ENCODE measurements at regions not wholly inside any gene's neighbourhood (a gene's known extent, or its start where the extent isn't known, plus 50 kb on each side); places are given as distances from the start of the nearest gene placed in this dataset.

DNA sequence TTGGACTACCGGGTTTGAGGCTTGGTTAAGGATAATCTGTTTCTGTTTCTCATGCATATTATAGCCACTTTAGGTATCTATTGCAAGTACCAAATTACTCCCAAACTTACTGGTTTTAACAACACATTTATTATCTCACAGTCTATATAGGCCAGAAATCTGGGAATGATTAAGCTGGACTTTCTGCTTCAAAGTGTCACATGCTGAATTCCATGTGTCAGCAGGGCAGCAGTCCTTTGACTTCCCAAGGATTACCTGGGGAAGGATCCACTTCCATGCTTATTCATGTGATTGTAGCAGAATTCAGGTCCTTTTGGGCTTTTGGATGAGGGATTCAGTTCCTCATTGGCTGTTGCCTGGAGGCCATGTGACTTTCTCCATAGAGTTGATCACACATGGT lies 349.0 kb upstream of the TRAM1L1 start:
- no peak overlapping the region for H2BK20ac ChIP-seq (ENCODE audit: low read depth, low read length, poor library complexity, severe bottlenecking)
- H3K36me3 Mint-ChIP-seq (ENCODE audit: insufficient read depth in 1 of 3, low read depth in 3 of 3) = no peaks in the 10 kb centered on the region
- no CpG with 5 or more reads among the region's 1 CpG for WGBS (ENCODE audit: extremely low coverage, insufficient read length, low lambda C conversion rate)

More for the DNA sequence above, 349.0 kb upstream of the TRAM1L1 start:
- H3K4me1 Mint-ChIP-seq = no peaks in the 10 kb centered on the region
- no peak overlapping the region for H4K91ac ChIP-seq (ENCODE audit: insufficient read length, low read depth, low read length)
- no peaks in the 10 kb centered on the region for H3K4me1 ChIP-seq (ENCODE audit: insufficient read depth, low read length)
- no peak overlapping the region for H3K56ac ChIP-seq (ENCODE audit: insufficient read length, low read depth, low read length)
- no peaks in the 10 kb centered on the region for H3K79me1 ChIP-seq (ENCODE audit: insufficient read depth, low read depth, low read length, poor library complexity, severe bottlenecking)
- no peak overlapping the region for H4K8ac ChIP-seq (replicated peaks; ENCODE audit: insufficient read length, low read depth, low read length)
- H3K23me2 ChIP-seq (ENCODE audit: insufficient read length, low read depth, low read length, poor library complexity, severe bottlenecking) = no peaks in the 10 kb centered on the region
- no peak overlapping the region for H2AK5ac ChIP-seq (ENCODE audit: insufficient read length, low read length)
- H2BK15ac ChIP-seq (ENCODE audit: low read depth, low read length) = no peak overlapping the region
- H2BK120ac ChIP-seq (ENCODE audit: low read depth, low read length, poor library complexity, severe bottlenecking) = no peak overlapping the region
- H3K4me2 ChIP-seq (ENCODE audit: insufficient read depth, insufficient read length, low read length) = no peak overlapping the region
- H3K79me2 ChIP-seq (ENCODE audit: insufficient read depth, low read length) = no peaks in the 10 kb centered on the region
- H3K9ac ChIP-seq (ENCODE audit: extremely low read depth, insufficient read length, low read length) = no peak overlapping the region
- H4K5ac ChIP-seq (ENCODE audit: insufficient read length, low read depth, low read length) = no peak overlapping the region
- no peak overlapping the region for H3T11ph ChIP-seq (ENCODE audit: low read length)
- H2AFZ ChIP-seq (ENCODE audit: low read length) = no peak overlapping the region
- no peak overlapping the region for H3K4me3 Mint-ChIP-seq
- H3K14ac ChIP-seq (ENCODE audit: insufficient read depth, low read length) = no peak overlapping the region
- H3K27ac ChIP-seq (ENCODE audit: insufficient read length, low read depth, low read length) = no peak overlapping the region
- H4K20me1 ChIP-seq (ENCODE audit: control insufficient read depth, insufficient read depth, insufficient read length) = no peaks in the 10 kb centered on the region
- H3K27me3 ChIP-seq (ENCODE audit: insufficient read depth, low read length) = no peaks in the 10 kb centered on the region
- H3K27ac Mint-ChIP-seq = no peak overlapping the region
- no peak overlapping the region for H3K4ac ChIP-seq (ENCODE audit: low read depth, low read length)
- no peak for DNase-seq
- no peak overlapping the region for H3K18ac ChIP-seq (ENCODE audit: insufficient read length, low read depth, low read length)
- no peaks in the 10 kb centered on the region for H3K27me3 Mint-ChIP-seq (ENCODE audit: low read depth)
- H2BK5ac ChIP-seq (ENCODE audit: insufficient read length, low read length) = no peak overlapping the region
- TF ChIP-seq, protein P1, sequence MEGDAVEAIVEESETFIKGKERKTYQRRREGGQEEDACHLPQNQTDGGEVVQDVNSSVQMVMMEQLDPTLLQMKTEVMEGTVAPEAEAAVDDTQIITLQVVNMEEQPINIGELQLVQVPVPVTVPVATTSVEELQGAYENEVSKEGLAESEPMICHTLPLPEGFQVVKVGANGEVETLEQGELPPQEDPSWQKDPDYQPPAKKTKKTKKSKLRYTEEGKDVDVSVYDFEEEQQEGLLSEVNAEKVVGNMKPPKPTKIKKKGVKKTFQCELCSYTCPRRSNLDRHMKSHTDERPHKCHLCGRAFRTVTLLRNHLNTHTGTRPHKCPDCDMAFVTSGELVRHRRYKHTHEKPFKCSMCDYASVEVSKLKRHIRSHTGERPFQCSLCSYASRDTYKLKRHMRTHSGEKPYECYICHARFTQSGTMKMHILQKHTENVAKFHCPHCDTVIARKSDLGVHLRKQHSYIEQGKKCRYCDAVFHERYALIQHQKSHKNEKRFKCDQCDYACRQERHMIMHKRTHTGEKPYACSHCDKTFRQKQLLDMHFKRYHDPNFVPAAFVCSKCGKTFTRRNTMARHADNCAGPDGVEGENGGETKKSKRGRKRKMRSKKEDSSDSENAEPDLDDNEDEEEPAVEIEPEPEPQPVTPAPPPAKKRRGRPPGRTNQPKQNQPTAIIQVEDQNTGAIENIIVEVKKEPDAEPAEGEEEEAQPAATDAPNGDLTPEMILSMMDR (conservative IDR thresholded peaks at IDR 0.05) = no peak
- H2BK12ac ChIP-seq (ENCODE audit: insufficient read length, low read depth, low read length) = no peak overlapping the region
- H3K23ac ChIP-seq (ENCODE audit: insufficient read length, low read depth, low read length) = no peak overlapping the region
- H3K9me3 Mint-ChIP-seq = 0 out of 5 replicates have a peak, but pooled peaks cover 0 to under 1% of the 10 kb centered on the region in 2 experiments
- no peaks in the 10 kb centered on the region for H3K9me3 ChIP-seq (ENCODE audit: control insufficient read depth, low read depth, low read length)

Measured in H9 (cell line).